ENCODE measurements at regions not wholly inside any gene's neighbourhood (a gene's known extent, or its start where the extent isn't known, plus 50 kb on each side); places are given as distances from the start of the nearest gene placed in this dataset.

DNA sequence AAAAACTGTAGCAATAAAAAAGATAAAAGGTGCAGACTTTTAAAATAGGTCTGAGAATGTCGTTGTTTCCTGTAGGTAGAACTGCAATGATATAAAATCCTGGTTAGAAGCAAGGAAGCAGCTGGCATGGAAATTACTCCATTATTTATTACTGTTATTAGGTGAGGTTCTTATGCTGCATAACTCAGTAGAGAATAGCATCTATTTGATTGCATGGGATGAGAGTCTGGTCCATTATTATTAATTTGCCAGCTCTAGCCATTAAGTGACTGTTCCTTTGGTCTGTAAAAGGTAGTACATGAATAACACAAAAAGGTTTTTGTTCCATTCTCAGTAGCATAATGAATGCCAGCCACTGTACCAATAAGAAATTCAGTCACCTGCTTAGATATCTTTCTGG is 358.6 kb downstream of the RBM43 start:
- H3K4me3 ChIP-seq (ENCODE audit: low read depth in 1 of 3, low read length in 3 of 3): no peak overlapping the region
- TF ChIP-seq RXRA (IDR thresholded peaks at IDR 0.05): no peak
- TF ChIP-seq FOXA2 (IDR thresholded peaks at IDR 0.05): no peak
- TF ChIP-seq TAF1 (conservative IDR thresholded peaks at IDR 0.05): no peak
- no peak for TF ChIP-seq GABPA (IDR thresholded peaks at IDR 0.05 in 1 of 2, conservative IDR thresholded peaks at IDR 0.05 in 1 of 2)
- TF ChIP-seq, protein P1, sequence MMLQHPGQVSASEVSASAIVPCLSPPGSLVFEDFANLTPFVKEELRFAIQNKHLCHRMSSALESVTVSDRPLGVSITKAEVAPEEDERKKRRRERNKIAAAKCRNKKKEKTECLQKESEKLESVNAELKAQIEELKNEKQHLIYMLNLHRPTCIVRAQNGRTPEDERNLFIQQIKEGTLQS (IDR thresholded peaks at IDR 0.05): no peak
- TF ChIP-seq RAD21 (IDR thresholded peaks at IDR 0.05): no peak
- TF ChIP-seq, protein P2, sequence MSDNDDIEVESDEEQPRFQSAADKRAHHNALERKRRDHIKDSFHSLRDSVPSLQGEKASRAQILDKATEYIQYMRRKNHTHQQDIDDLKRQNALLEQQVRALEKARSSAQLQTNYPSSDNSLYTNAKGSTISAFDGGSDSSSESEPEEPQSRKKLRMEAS (IDR thresholded peaks at IDR 0.05): no peak
- TF ChIP-seq SP1 (IDR thresholded peaks at IDR 0.05): no peak
- no peak for TF ChIP-seq EGR1 (IDR thresholded peaks at IDR 0.05; ENCODE audit: low read depth in 2 of 2)
- H3K36me3 ChIP-seq (ENCODE audit: control insufficient read depth in 4 of 4, insufficient read depth in 3 of 4, low read depth in 1 of 4, low read length in 3 of 4): no peaks in the 10 kb centered on the region
- DNase-seq (ENCODE audit: low spot score): no peak
- WGBS: 63% methylated on average over 1 of the region's 1 CpG
- no peak overlapping the region for H3K9ac ChIP-seq (ENCODE audit: low read depth in 1 of 2, low read length in 2 of 2)
- H3K4me1 ChIP-seq (ENCODE audit: control insufficient read depth in 4 of 4, insufficient read depth in 4 of 4, low read length in 3 of 4): no peaks in the 10 kb centered on the region
- no peak overlapping the region for H3K27ac ChIP-seq (ENCODE audit: low read depth in 1 of 2, low read length in 2 of 2)
- H3K27me3 ChIP-seq (ENCODE audit: control insufficient read depth in 4 of 4, insufficient read depth in 4 of 4, low read length in 3 of 4): no peaks in the 10 kb centered on the region
- peaks cover 3 to 33% (median 21%) of the 10 kb centered on the region in 4 donors for H3K9me3 ChIP-seq (ENCODE audit: control insufficient read depth in 4 of 4, low read length in 3 of 4)

DNA sequence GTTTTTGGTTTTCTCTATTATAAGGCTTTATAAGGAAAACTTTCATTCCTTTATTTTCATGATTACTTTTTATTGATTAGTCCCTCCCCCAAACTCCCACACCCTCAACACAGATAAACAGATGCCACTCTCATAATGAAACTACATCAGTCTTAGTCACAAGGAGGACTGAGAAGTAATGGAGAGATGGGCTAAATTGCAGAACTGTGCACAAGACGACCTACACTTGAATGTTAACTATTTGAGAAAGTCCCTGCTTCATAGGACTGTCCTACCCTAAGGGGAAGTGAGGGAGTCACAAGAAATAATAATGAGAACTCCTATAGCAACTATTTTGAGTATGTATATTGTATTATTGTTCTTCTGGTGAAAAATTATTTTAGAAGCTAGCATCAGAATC is 360.8 kb downstream of the RBM43 start:
- Histone ChIP-seq H3K4me3 (ENCODE audit: low read depth in 1 of 3, low read length in 3 of 3) (no peak overlapping the region), H3K27ac (ENCODE audit: low read depth in 1 of 2, low read length in 2 of 2) (no peak overlapping the region), H3K9me3 (ENCODE audit: control insufficient read depth in 4 of 4, low read length in 3 of 4) (peaks cover 3 to 34% (median 23%) of the 10 kb centered on the region in 4 donors), H3K36me3 (ENCODE audit: control insufficient read depth in 4 of 4, insufficient read depth in 3 of 4, low read depth in 1 of 4, low read length in 3 of 4) (no peaks in the 10 kb centered on the region), H3K4me1 (ENCODE audit: control insufficient read depth in 4 of 4, insufficient read depth in 4 of 4, low read length in 3 of 4) (no peaks in the 10 kb centered on the region), H3K27me3 (ENCODE audit: control insufficient read depth in 4 of 4, insufficient read depth in 4 of 4, low read length in 3 of 4) (no peaks in the 10 kb centered on the region), H3K9ac (ENCODE audit: low read depth in 1 of 2, low read length in 2 of 2) (no peak overlapping the region)
- TF ChIP-seq, protein P3, sequence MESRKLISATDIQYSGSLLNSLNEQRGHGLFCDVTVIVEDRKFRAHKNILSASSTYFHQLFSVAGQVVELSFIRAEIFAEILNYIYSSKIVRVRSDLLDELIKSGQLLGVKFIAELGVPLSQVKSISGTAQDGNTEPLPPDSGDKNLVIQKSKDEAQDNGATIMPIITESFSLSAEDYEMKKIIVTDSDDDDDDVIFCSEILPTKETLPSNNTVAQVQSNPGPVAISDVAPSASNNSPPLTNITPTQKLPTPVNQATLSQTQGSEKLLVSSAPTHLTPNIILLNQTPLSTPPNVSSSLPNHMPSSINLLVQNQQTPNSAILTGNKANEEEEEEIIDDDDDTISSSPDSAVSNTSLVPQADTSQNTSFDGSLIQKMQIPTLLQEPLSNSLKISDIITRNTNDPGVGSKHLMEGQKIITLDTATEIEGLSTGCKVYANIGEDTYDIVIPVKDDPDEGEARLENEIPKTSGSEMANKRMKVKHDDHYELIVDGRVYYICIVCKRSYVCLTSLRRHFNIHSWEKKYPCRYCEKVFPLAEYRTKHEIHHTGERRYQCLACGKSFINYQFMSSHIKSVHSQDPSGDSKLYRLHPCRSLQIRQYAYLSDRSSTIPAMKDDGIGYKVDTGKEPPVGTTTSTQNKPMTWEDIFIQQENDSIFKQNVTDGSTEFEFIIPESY (IDR thresholded peaks at IDR 0.05): no peak
- TF ChIP-seq FOXA2 (IDR thresholded peaks at IDR 0.05): no peak
- WGBS: 45% methylated on average over 1 of the region's 1 CpG
- DNase-seq (ENCODE audit: low spot score): no peak

DNA sequence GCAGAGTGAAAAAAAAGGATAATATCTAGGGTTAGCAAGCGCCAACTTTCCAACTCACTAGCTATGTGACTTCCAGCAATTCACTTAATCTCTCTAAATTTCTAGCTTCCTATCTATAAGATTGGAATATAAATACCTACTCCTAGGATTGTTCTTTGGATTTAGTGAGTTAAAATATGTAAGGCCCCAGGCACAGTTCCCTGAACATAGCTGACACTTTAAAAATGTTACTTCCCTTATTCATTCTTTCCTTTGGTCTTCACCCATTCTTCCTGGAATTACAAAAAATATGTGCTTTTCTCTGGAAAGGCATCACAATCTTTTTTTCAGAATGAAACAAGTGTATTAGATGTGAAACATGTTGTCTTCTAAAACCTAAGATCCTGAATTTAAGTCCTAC is 365.7 kb downstream of the RBM43 start:
- Histone ChIP-seq H3K4me1 (ENCODE audit: control insufficient read depth in 4 of 4, insufficient read depth in 4 of 4, low read length in 3 of 4) (no peaks in the 10 kb centered on the region), H3K4me3 (ENCODE audit: low read depth in 1 of 3, low read length in 3 of 3) (no peak overlapping the region), H3K9ac (ENCODE audit: low read depth in 1 of 2, low read length in 2 of 2) (no peak overlapping the region), H3K27ac (ENCODE audit: low read depth in 1 of 2, low read length in 2 of 2) (no peak overlapping the region), H3K27me3 (ENCODE audit: control insufficient read depth in 4 of 4, insufficient read depth in 4 of 4, low read length in 3 of 4) (no peaks in the 10 kb centered on the region), H3K36me3 (ENCODE audit: control insufficient read depth in 4 of 4, insufficient read depth in 3 of 4, low read depth in 1 of 4, low read length in 3 of 4) (no peaks in the 10 kb centered on the region), H3K9me3 (ENCODE audit: control insufficient read depth in 4 of 4, low read length in 3 of 4) (peaks cover 1 to 18% (median 9%) of the 10 kb centered on the region in 4 donors)
- DNase-seq (ENCODE audit: low spot score): no peak
- WGBS: 94% methylated on average over 1 of the region's 1 CpG
- TF ChIP-seq, protein P3 (IDR thresholded peaks at IDR 0.05): no peak
- no peak for TF ChIP-seq RXRA (IDR thresholded peaks at IDR 0.05)
- TF ChIP-seq SP1 (IDR thresholded peaks at IDR 0.05): no peak
- TF ChIP-seq JUND (IDR thresholded peaks at IDR 0.05): no peak
- no peak for TF ChIP-seq NR2F2 (IDR thresholded peaks at IDR 0.05)
- TF ChIP-seq, protein P2 (IDR thresholded peaks at IDR 0.05): no peak
- no peak for TF ChIP-seq TAF1 (conservative IDR thresholded peaks at IDR 0.05)
- TF ChIP-seq HNF4G (IDR thresholded peaks at IDR 0.05): no peak
- TF ChIP-seq EGR1 (IDR thresholded peaks at IDR 0.05; ENCODE audit: low read depth in 2 of 2): no peak
- TF ChIP-seq GABPA (IDR thresholded peaks at IDR 0.05 in 1 of 2, conservative IDR thresholded peaks at IDR 0.05 in 1 of 2): no peak
- TF ChIP-seq FOXA2 (IDR thresholded peaks at IDR 0.05): no peak
- TF ChIP-seq HNF4A (conservative IDR thresholded peaks at IDR 0.05): no peak
- TF ChIP-seq RAD21 (IDR thresholded peaks at IDR 0.05): no peak
- TF ChIP-seq, protein P1 (IDR thresholded peaks at IDR 0.05): no peak
- no peak for TF ChIP-seq YY1 (IDR thresholded peaks at IDR 0.05)
- TF ChIP-seq, protein P4, sequence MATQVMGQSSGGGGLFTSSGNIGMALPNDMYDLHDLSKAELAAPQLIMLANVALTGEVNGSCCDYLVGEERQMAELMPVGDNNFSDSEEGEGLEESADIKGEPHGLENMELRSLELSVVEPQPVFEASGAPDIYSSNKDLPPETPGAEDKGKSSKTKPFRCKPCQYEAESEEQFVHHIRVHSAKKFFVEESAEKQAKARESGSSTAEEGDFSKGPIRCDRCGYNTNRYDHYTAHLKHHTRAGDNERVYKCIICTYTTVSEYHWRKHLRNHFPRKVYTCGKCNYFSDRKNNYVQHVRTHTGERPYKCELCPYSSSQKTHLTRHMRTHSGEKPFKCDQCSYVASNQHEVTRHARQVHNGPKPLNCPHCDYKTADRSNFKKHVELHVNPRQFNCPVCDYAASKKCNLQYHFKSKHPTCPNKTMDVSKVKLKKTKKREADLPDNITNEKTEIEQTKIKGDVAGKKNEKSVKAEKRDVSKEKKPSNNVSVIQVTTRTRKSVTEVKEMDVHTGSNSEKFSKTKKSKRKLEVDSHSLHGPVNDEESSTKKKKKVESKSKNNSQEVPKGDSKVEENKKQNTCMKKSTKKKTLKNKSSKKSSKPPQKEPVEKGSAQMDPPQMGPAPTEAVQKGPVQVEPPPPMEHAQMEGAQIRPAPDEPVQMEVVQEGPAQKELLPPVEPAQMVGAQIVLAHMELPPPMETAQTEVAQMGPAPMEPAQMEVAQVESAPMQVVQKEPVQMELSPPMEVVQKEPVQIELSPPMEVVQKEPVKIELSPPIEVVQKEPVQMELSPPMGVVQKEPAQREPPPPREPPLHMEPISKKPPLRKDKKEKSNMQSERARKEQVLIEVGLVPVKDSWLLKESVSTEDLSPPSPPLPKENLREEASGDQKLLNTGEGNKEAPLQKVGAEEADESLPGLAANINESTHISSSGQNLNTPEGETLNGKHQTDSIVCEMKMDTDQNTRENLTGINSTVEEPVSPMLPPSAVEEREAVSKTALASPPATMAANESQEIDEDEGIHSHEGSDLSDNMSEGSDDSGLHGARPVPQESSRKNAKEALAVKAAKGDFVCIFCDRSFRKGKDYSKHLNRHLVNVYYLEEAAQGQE (IDR thresholded peaks at IDR 0.05): no peak

Measured in liver (tissue), 7 donors.